ENCODE measurements at regions not wholly inside any gene's neighbourhood (a gene's known extent, or its start where the extent isn't known, plus 50 kb on each side); places are given as distances from the start of the nearest gene placed in this dataset.

DNA sequence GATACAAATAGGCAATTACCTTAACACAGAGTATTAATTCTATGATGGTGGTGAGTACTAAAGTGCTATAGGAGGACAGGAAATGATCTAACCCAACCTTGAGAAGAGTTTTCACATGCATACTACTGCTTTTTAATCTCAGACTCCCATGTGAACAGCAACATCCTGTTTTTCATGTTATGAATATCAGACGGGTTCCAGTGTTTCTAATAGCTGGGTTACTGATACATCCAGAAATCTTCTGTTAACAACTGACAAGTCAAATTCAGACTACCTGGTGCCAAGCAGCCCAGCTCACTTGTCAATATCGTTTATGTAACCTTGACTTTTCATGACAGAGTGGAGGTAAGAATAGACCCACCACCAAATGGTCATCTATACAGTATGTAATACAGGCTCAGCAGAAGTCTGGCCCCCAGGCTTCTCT is 220.2 kb upstream of the COL8A1 start:
- Mint-ChIP-seq H3K27me3 (ENCODE audit: low read depth in 2 of 2) (no peaks in the 10 kb centered on the region), H3K4me3 (no peak overlapping the region), H3K4me1 (no peaks in the 10 kb centered on the region), H3K27ac (no peak overlapping the region), H3K9me3 (peaks cover 6 to 11% of the 10 kb centered on the region in 2 donors), H3K36me3 (no peaks in the 10 kb centered on the region)
- no peaks in the 10 kb centered on the region for H3K4me1 ChIP-seq (ENCODE audit: control insufficient read depth, insufficient read depth, low read length)
- H3K27ac ChIP-seq (ENCODE audit: low read length): no peak overlapping the region
- intact Hi-C loops (cut with micrococcal nuclease): no loop called here
- no peaks in the 10 kb centered on the region for H3K27me3 ChIP-seq (ENCODE audit: control insufficient read depth, insufficient read depth, low read length)
- 28% methylated on average over 2 of the region's 2 CpGs for WGBS (ENCODE audit: insufficient coverage)
- ATAC-seq (no peak), DNase-seq (no peak)
- no peaks in the 10 kb centered on the region for H3K36me3 ChIP-seq (ENCODE audit: control insufficient read depth, insufficient read depth, low read length)
- no peak for TF ChIP-seq CTCF (IDR thresholded peaks at IDR 0.05)
- no peak overlapping the region for H3K4me3 ChIP-seq (ENCODE audit: low read length)
- peaks cover 3% of the 10 kb centered on the region for H3K9me3 ChIP-seq (ENCODE audit: control insufficient read depth, insufficient read depth, low read length)

DNA sequence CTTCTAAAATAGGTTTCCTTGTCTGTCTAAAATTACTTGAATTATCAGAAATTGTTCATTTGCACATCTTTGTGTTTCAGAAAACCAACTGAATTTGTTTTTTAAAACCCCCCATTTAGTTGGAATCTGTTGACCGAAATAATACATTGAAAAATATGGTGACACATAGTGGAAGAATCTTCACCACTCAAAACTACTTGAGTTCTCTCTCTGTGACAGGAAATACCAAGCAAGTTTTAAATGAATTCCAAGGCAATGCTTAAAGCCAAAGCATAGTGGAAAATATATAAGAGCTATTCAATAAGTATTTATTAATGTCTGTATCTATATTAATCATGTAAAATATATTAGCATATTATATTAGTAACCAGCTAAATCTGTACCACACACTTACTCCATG is 224.9 kb upstream of the COL8A1 start:
- H3K27me3 Mint-ChIP-seq (ENCODE audit: low read depth in 2 of 2): no peaks in the 10 kb centered on the region
- H3K36me3 Mint-ChIP-seq: no peaks in the 10 kb centered on the region
- no peak overlapping the region for H3K4me3 Mint-ChIP-seq
- H3K9me3 Mint-ChIP-seq: peaks cover 5 to 11% of the 10 kb centered on the region in 2 donors
- DNase-seq (no peak), ATAC-seq (no peak)
- H3K4me1 ChIP-seq (ENCODE audit: control insufficient read depth, insufficient read depth, low read length): no peaks in the 10 kb centered on the region
- no peak overlapping the region for H3K4me3 ChIP-seq (ENCODE audit: low read length)
- no peaks in the 10 kb centered on the region for H3K27me3 ChIP-seq (ENCODE audit: control insufficient read depth, insufficient read depth, low read length)
- WGBS (ENCODE audit: insufficient coverage): 100% methylated on average over 1 of the region's 1 CpG
- no peak overlapping the region for H3K27ac ChIP-seq (ENCODE audit: low read length)
- no peaks in the 10 kb centered on the region for H3K36me3 ChIP-seq (ENCODE audit: control insufficient read depth, insufficient read depth, low read length)
- no peak overlapping the region for H3K27ac Mint-ChIP-seq
- no peak for TF ChIP-seq CTCF (IDR thresholded peaks at IDR 0.05)
- H3K4me1 Mint-ChIP-seq: no peaks in the 10 kb centered on the region
- H3K9me3 ChIP-seq (ENCODE audit: control insufficient read depth, insufficient read depth, low read length): peaks cover 3% of the 10 kb centered on the region
- intact Hi-C loops (cut with micrococcal nuclease): no loop called here

DNA sequence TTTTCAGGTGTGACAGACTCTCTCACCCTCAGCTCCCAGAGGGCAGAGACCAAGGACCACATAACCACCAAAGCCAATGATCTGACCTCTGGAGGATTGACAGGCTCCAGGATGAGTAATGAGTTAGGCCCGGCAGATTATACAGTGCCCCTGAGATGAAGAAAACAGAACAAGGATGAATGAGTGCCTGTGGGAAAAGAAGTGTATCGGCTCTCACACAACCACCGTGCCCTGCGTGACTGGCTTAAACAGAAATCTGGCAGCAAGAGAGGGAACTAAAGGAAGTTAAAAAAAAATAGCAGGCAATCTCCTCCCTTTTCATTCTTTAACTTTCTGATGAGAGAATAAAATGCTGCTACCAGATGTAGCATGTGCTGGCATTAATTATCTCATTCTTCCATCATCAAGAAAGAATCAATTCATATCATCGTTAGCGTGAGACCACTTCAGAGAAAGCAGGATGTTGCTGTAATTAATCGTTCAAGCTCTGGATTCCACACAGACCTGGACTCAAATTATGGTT is 227.5 kb upstream of the COL8A1 start:
- Histone ChIP-seq H3K27ac (ENCODE audit: low read length) (no peak overlapping the region), H3K9me3 (ENCODE audit: control insufficient read depth, insufficient read depth, low read length) (peaks cover 3% of the 10 kb centered on the region), H3K4me1 (ENCODE audit: control insufficient read depth, insufficient read depth, low read length) (no peaks in the 10 kb centered on the region), H3K27me3 (ENCODE audit: control insufficient read depth, insufficient read depth, low read length) (no peaks in the 10 kb centered on the region), H3K36me3 (ENCODE audit: control insufficient read depth, insufficient read depth, low read length) (no peaks in the 10 kb centered on the region), H3K4me3 (ENCODE audit: low read length) (no peak overlapping the region)
- Mint-ChIP-seq H3K4me1 (no peaks in the 10 kb centered on the region), H3K27me3 (ENCODE audit: low read depth in 2 of 2) (no peaks in the 10 kb centered on the region), H3K9me3 (peaks cover 6 to 9% of the 10 kb centered on the region in 2 donors), H3K27ac (no peak overlapping the region), H3K4me3 (no peak overlapping the region), H3K36me3 (no peaks in the 10 kb centered on the region)
- no peak for TF ChIP-seq CTCF (IDR thresholded peaks at IDR 0.05)
- intact Hi-C loops (cut with micrococcal nuclease): no loop called here
- ATAC-seq (no peak), DNase-seq (no peak)
- WGBS (ENCODE audit: insufficient coverage): 74% methylated on average over 7 of the region's 7 CpGs

DNA sequence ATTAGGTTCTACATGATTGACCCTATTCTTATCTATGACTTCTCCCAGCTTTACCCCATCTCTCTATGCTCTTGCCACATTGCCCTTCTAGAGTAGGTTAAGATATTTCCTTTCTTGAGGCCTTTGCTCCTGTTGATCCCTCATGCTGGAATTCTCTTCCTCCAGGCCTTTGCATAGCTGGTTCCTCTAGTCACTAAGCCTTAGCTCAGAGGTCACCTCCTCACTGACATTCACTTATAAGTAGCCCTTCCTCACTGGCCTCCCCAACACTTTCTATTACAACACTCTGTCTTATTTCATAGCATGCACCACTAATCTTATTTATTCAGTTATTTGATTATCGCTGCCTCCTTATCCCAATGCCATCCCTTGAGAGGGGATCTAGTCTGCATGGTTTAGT is 228.4 kb upstream of the COL8A1 start:
- H3K4me1 ChIP-seq (ENCODE audit: control insufficient read depth, insufficient read depth, low read length): no peaks in the 10 kb centered on the region
- Mint-ChIP-seq H3K4me1 (no peaks in the 10 kb centered on the region), H3K36me3 (no peaks in the 10 kb centered on the region), H3K27ac (no peak overlapping the region), H3K9me3 (peaks cover 6 to 8% of the 10 kb centered on the region in 2 donors), H3K4me3 (no peak overlapping the region), H3K27me3 (ENCODE audit: low read depth in 2 of 2) (no peaks in the 10 kb centered on the region)
- 100% methylated on average over 1 of the region's 1 CpG for WGBS (ENCODE audit: insufficient coverage)
- no peaks in the 10 kb centered on the region for H3K36me3 ChIP-seq (ENCODE audit: control insufficient read depth, insufficient read depth, low read length)
- no peak overlapping the region for H3K4me3 ChIP-seq (ENCODE audit: low read length)
- no peak for ATAC-seq
- no peak for TF ChIP-seq CTCF (IDR thresholded peaks at IDR 0.05)
- H3K27ac ChIP-seq (ENCODE audit: low read length): no peak overlapping the region
- peaks cover 3% of the 10 kb centered on the region for H3K9me3 ChIP-seq (ENCODE audit: control insufficient read depth, insufficient read depth, low read length)
- H3K27me3 ChIP-seq (ENCODE audit: control insufficient read depth, insufficient read depth, low read length): no peaks in the 10 kb centered on the region
- intact Hi-C loops (cut with micrococcal nuclease): no loop called here
- DNase-seq: no peak

Data from natural killer cell (primary cell).